Fibroblast of lung (primary cell): ENCODE measurements at regions not wholly inside any gene's neighbourhood (a gene's known extent, or its start where the extent isn't known, plus 50 kb on each side); places are given as distances from the start of the nearest gene placed in this dataset.

Experiments
- CTCF ChIP-seq, 2 donors: IDR thresholded peaks in 1 of 2; conservative IDR thresholded peaks in 1 of 2; 1 replicate in 1 of 2; 2 replicates in 1 of 2; pipeline ENCODE4 v1.5.1; 2011 to 2012; ENCODE audit warnings: low read length in 2 of 2, control low read depth in 1 of 2, inconsistent platforms in 1 of 2, low read depth in 1 of 2, mild to moderate bottlenecking in 1 of 2
- EZH2 ChIP-seq: IDR thresholded peaks from 2 replicates; pipeline ENCODE4 v1.5.1; 2012; ENCODE audit warnings: low read length, control low read depth, mild to moderate bottlenecking; ENCODE audit errors: missing control alignments

GRCh38 chr14:57918791-57919190 is 52.9 kb upstream of the SLC35F4 start:
- TF ChIP-seq CTCF (conservative IDR thresholded peaks at IDR 0.05 in 1 of 2, IDR thresholded peaks at IDR 0.05 in 1 of 2; ENCODE audit: low read depth in 1 of 2, low read length in 2 of 2), result no peak
- no peak for TF ChIP-seq EZH2
